ENCODE measurements at regions not wholly inside any gene's neighbourhood (a gene's known extent, or its start where the extent isn't known, plus 50 kb on each side); places are given as distances from the start of the nearest gene placed in this dataset.

- Histone ChIP-seq H3K9me3 (ENCODE audit: control insufficient read depth, low read length) (no peaks in the 10 kb centered on the region), H3K9ac (no peak overlapping the region)
- TF ChIP-seq CTCF (IDR thresholded peaks at IDR 0.05) = no peak
Measured at GRCh38 chr18:21991081-21991534, 178.3 kb upstream of the GATA6 start.

GRCh38 chr18:21991886-21992285 is 177.5 kb upstream of the GATA6 start:
- Histone ChIP-seq H2AFZ (no peak overlapping the region), H3K9me3 (ENCODE audit: control insufficient read depth, low read length) (no peaks in the 10 kb centered on the region), H3K4me1 (no peaks in the 10 kb centered on the region), H3K27ac (no peak overlapping the region), H3K9ac (no peak overlapping the region), H3K4me2 (ENCODE audit: low read length) (no peak overlapping the region), H3K79me2 (no peaks in the 10 kb centered on the region), H3K27me3 (ENCODE audit: control insufficient read depth, insufficient read depth, low read length) (no peaks in the 10 kb centered on the region), H3K36me3 (ENCODE audit: control insufficient read depth, insufficient read depth, low read length) (no peaks in the 10 kb centered on the region), H3K4me3 (ENCODE audit: low read depth, low read length) (no peak overlapping the region)
- no peak for TF ChIP-seq CTCF (IDR thresholded peaks at IDR 0.05)

More at GRCh38 chr18:21991081-21991534, 178.3 kb upstream of the GATA6 start:
- Histone ChIP-seq H3K4me3 (ENCODE audit: low read depth, low read length) (no peak overlapping the region), H3K27me3 (ENCODE audit: control insufficient read depth, insufficient read depth, low read length) (no peaks in the 10 kb centered on the region), H3K27ac (no peak overlapping the region), H2AFZ (no peak overlapping the region), H3K4me2 (ENCODE audit: low read length) (no peak overlapping the region), H3K4me1 (no peaks in the 10 kb centered on the region), H3K36me3 (ENCODE audit: control insufficient read depth, insufficient read depth, low read length) (no peaks in the 10 kb centered on the region), H3K79me2 (no peaks in the 10 kb centered on the region)

GRCh38 chr18:21996351-21996826 is 173.0 kb upstream of the GATA6 start:
- H3K9me3 ChIP-seq (ENCODE audit: control insufficient read depth, low read length) = no peaks in the 10 kb centered on the region
- no peaks in the 10 kb centered on the region for H3K4me1 ChIP-seq
- no peak overlapping the region for H3K4me3 ChIP-seq (ENCODE audit: low read depth, low read length)
- no peak overlapping the region for H3K9ac ChIP-seq
- no peak overlapping the region for H2AFZ ChIP-seq
- H3K79me2 ChIP-seq = no peaks in the 10 kb centered on the region
- no peak for TF ChIP-seq CTCF (IDR thresholded peaks at IDR 0.05)
- no peak overlapping the region for H3K4me2 ChIP-seq (ENCODE audit: low read length)
- H3K27me3 ChIP-seq (ENCODE audit: control insufficient read depth, insufficient read depth, low read length) = no peaks in the 10 kb centered on the region
- H3K36me3 ChIP-seq (ENCODE audit: control insufficient read depth, insufficient read depth, low read length) = no peaks in the 10 kb centered on the region
- H3K27ac ChIP-seq = no peak overlapping the region

DNA sequence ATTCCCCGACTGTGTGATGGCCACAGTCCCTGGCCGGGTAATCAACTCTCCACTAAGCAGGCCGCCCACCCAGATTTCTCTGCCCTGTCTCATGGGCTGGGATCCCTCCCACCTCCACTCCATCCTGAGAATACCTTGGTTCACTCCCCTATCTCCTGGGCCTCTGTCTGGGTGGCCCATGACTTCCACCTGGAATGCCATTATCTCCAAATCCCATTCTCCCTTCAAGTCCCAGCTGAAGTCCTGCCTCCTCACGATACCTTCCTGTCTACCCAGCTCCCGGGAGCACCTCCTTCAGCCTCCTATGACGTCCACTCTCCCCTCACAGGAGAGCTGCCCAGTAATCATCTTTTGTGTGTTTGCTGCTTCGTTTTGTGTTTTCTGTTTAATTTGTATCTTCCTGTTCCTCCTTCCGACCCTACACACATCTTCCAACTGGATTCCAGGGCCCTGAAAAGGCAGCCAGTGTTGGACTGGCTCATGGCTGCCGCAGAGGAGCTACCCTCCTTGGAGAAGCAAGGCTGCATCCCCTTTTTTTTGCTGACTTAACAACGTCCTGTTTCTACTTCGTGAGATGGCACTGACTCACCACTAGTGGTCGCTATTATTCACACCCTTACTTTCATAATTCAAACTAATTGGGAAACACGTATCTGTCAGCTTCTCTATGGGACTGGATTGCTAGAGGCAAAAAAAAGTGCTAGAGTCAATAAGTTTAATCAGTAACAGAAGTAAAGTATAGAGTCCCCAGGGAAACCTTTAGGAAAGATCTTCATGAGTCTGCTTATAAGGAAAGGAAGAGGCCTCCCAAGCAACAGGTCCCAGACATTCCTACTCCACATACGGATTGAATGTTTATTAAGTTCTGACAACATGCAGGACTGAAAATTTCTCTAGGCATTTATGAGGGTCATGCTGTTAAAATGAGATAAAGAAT is 171.9 kb upstream of the GATA6 start:
- H2AFZ ChIP-seq = no peak overlapping the region
- H3K9me3 ChIP-seq (ENCODE audit: control insufficient read depth, low read length) = no peaks in the 10 kb centered on the region
- no peak overlapping the region for H3K27ac ChIP-seq
- H3K9ac ChIP-seq = no peak overlapping the region
- no peaks in the 10 kb centered on the region for H3K27me3 ChIP-seq (ENCODE audit: control insufficient read depth, insufficient read depth, low read length)
- H3K4me3 ChIP-seq (ENCODE audit: low read depth, low read length) = no peak overlapping the region
- no peaks in the 10 kb centered on the region for H3K36me3 ChIP-seq (ENCODE audit: control insufficient read depth, insufficient read depth, low read length)
- no peaks in the 10 kb centered on the region for H3K79me2 ChIP-seq
- H3K4me1 ChIP-seq = no peaks in the 10 kb centered on the region
- peak; percentile 44 for TF ChIP-seq CTCF (IDR thresholded peaks at IDR 0.05)
- peak overlapping the region; percentile 27 for H3K4me2 ChIP-seq (ENCODE audit: low read length)

All from parathyroid adenoma (tissue), 2 donors.